GM19438 (cell line): ENCODE measurements at regions not wholly inside any gene's neighbourhood (a gene's known extent, or its start where the extent isn't known, plus 50 kb on each side); places are given as distances from the start of the nearest gene placed in this dataset.

Experiments used
- ATAC-seq: cut with Tn5 transposase; IDR thresholded peaks from one replicate; pipeline ENCODE4 v1.9.1; 2021; ENCODE audit warnings: low read depth; ENCODE audit not compliant: unreplicated experiment

DNA sequence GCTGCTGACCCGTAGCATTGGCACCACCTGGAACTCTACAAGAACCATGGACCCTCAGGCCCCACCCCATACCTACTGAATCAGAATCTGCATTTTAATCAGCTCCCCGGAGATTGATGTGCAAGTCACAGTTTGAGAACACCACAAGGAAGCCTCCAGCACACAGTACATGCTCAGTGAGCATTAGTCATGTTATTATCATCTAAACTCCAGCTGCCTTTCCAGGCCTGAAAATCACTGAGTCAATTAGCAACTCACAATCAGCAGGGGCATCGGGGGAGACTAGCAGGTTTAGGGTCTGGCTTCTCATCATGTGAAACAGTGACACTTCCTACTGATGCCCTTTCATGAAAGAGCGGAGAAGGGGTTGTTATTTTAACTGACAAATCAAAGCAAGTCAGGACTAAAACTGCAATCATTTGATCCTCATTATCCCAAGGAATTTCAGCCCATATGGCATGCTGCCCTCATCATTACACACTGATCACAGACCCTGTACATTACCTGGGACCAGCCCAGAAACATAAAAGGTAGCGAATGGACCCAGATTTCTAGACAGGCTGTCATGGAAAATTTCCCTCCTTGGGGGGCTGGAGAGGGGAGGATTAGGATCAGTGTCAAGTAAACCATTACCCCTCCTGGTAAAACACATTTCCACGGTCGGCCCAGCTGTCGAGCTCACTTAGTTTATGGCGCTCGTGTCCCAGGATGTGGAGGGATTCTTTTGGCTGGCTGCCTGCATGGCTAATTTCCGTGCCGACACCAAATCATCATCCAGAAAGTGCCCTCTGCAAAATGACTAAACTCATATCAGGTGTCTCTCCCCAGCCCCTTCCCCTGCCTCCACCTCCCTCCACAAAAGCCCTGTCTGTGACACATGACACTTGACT, 122.8 kb downstream of the PRLHR start:
- no peak for ATAC-seq

DNA sequence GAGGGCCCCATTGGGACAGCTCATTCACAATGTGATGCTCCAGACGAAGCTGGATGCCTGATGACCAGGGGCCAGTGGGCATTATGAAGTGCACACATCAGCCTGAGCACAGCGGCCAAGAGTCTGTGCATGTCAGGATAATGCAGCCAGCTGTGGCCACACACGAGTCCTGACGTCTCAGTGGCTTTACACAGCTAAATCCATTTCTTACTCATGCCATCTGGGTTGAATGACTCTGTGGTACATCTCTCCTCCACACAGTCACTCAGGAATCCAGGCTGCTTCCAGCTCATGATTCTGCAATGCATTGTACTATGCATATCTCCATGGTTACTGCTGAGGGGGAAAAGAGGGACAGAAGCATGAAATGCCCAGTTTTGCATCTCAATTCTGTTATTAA, 123.6 kb downstream of the PRLHR start:
- ATAC-seq: no peak

DNA sequence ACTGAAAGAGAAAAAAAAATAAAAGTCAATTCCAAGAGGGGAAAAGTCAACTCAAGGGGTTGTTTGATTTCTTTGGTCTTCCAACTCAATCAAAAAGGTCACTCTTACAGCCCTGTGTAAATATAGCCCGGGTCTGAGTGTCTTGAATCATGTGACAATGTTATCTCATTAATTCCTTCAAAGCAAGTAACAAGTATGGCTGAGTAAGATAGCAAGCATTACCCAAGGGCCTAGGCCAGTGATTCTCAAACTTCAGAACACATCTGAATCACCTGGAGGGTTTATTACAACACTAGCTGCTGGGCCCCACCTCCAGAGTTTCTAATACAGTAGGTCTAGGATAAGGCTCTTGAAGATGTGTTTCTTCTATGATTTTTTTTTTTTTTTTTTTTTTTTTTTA, 125.0 kb downstream of the PRLHR start:
- ATAC-seq: no peak

- ATAC-seq: no peak
These were observed 125.1 kb upstream of the FAM204A start for GRCh38 chr10:118467200-118467599.

GRCh38 chr10:118465300-118465874, 123.3 kb upstream of the FAM204A start:
- no peak for ATAC-seq

- ATAC-seq: no peak
These were observed 121.6 kb upstream of the FAM204A start for GRCh38 chr10:118463740-118464139.

GRCh38 chr10:118462401-118462800, 120.3 kb upstream of the FAM204A start:
- no peak for ATAC-seq

- peak; percentile 72 for ATAC-seq
These were observed 117.6 kb upstream of the FAM204A start for GRCh38 chr10:118459642-118460193.

GRCh38 chr10:118458957-118459641, 117.0 kb upstream of the FAM204A start:
- no peak for ATAC-seq

GRCh38 chr10:118457824-118458428, 115.8 kb upstream of the FAM204A start:
- no peak for ATAC-seq

DNA sequence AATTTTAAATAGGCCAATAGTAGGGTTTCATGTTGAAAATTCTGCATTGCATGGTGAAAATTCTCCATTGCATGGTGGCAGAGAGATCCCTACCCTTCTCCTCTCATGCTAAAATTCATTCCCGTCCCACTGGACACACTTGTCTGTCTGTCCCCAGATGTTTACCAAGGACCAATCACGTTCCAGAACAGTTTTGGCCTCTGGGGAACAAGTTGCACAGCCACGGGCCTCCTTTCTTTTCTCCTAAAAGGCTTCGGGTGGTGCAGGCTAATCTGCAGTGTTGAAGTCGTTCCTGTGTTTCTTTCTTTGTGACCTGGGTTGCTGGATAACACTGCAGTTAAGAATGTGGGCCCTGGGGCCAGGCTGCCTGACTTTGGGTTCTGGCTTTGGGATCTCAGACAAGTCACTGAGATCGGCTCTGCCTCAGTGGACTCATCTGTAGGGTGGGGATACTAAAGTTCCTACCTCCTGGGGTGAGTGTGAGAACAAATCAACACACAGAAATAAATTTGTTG, 113.1 kb upstream of the FAM204A start:
- ATAC-seq: no peak

DNA sequence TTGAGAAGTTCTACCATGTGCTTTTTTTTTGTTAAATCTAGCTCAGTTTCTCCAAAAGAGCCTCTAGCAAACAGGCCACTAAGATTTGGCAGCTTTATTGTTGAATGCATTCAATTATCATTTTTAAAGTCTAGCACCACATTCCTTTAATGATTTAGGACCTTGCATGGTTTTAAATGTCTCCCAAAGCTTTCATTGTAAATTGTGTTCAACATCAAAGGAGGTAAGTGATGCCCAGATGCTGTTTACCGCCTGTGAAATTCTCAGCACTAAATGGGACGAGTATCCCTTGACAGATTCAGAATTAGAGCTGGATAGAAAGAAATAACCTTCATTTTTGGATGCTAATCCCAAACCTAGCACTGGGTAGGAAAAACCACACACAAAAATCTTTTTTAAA, 112.1 kb upstream of the FAM204A start:
- ATAC-seq: no peak

- ATAC-seq: no peak
These were observed 110.0 kb upstream of the FAM204A start for GRCh38 chr10:118452098-118452497.

DNA sequence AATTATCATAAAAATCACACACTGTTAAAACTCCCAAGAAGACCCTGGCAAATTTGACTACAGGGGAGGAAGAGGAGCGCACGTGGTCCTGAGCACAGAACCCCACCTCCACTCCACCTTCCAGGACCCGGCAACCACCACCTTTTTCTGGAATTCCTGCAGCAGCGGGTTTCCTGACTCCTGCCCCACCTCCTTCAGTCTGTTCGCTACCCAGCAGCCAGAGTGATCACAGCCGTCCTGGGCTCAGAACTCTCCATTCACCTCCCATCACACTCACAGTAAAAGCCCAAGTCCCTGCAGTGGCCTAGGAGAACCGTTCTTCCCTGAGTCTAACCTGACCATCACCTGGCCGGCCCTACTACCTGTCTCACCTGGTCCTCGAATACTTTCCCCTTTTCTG, 107.4 kb upstream of the FAM204A start:
- no peak for ATAC-seq

GRCh38 chr10:118448744-118449143, 106.6 kb upstream of the FAM204A start:
- no peak for ATAC-seq

- ATAC-seq: no peak
These were observed 105.5 kb upstream of the FAM204A start for GRCh38 chr10:118447478-118448270.

GRCh38 chr10:118445535-118445934, 103.4 kb upstream of the FAM204A start:
- ATAC-seq: no peak

- ATAC-seq: no peak
These were observed 101.9 kb upstream of the FAM204A start for GRCh38 chr10:118444069-118444468.

DNA sequence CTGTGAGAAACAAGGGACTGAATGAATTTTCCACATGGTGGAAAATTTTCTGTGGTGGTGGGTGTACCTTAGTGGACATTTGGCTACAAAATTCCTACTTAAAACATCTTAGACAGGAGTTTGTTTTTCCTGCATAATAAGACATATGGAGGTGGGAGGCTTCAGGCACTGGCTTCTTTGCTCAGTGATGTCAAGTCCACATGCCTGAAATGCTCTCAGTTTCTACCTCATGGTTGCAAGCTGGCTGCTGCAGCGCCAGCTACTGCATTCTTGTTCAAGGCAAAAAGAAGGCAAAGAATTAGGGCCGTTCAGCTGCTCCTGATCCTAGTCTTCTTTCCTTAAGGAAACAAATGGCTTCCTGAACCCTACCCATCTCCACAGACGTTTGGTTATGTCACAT, 99.9 kb upstream of the FAM204A start:
- ATAC-seq: no peak

GRCh38 chr10:118439824-118440223, 97.7 kb upstream of the FAM204A start:
- no peak for ATAC-seq
